H1 (cell line): ENCODE measurements at regions not wholly inside any gene's neighbourhood (a gene's known extent, or its start where the extent isn't known, plus 50 kb on each side); places are given as distances from the start of the nearest gene placed in this dataset.

ENCODE experiments used
- CTCF ChIA-PET: fragments of 300-600 bp; sonication (Branson Sonifier 250); formaldehyde crosslinking; loops from one replicate; lab custom pipeline; 2021; ENCODE audit not compliant: partially characterized antibody; lab: Charles Lee
- POLR2A ChIA-PET: fragments of 300-600 bp; sonication (Branson Sonifier 250); formaldehyde crosslinking; loops from one replicate; lab custom pipeline; 2021; ENCODE audit warnings: inconsistent platforms; ENCODE audit not compliant: partially characterized antibody; lab: Charles Lee
- DNase-seq, 2 experiments: peaks; one replicate each; pipeline versions ENCODE4 v3.0.0 to v3.0.0-alpha.2; 2010 to 2022; ENCODE audit warnings: low spot score in 2 of 2, low read depth in 1 of 2, mixed read lengths in 1 of 2
- FAIRE-seq: peaks from 2 replicates; lab custom pipeline; 2011; peaks lifted over from hg19 to GRCh38; lab: Jason Lieb, UNC
- H2AFZ ChIP-seq: 2 replicates; pipeline ENCODE4 v1.8.1; 2012; ENCODE audit warnings: low read length, inconsistent platforms
- H2AK5ac ChIP-seq: 2 replicates; pipeline ENCODE4 v1.6.1; 2013; ENCODE audit warnings: low read depth, low read length
- H2BK120ac ChIP-seq: replicated peaks from 2 replicates; pipeline ENCODE3; 2013; ENCODE audit warnings: low read depth, low read length, inconsistent platforms
- H2BK12ac ChIP-seq: 2 replicates; pipeline ENCODE4 v1.6.1; 2013; ENCODE audit warnings: low read depth, low read length
- H2BK15ac ChIP-seq: 2 replicates; pipeline ENCODE4 v1.6.1; 2013; ENCODE audit warnings: low read length
- H2BK20ac ChIP-seq: 2 replicates; pipeline ENCODE4 v1.6.1; 2013; ENCODE audit warnings: low read length
- H2BK5ac ChIP-seq: 2 replicates; pipeline ENCODE4 v1.6.1; 2013; ENCODE audit warnings: low read depth, low read length
- H3K14ac ChIP-seq: 2 replicates; pipeline ENCODE4 v1.6.1; 2013; ENCODE audit warnings: inconsistent platforms; ENCODE audit not compliant: insufficient read length
- H3K18ac ChIP-seq: 2 replicates; pipeline ENCODE4 v1.6.1; 2013; ENCODE audit warnings: low read length; ENCODE audit errors: extremely low read depth
- H3K23ac ChIP-seq: 2 replicates; pipeline ENCODE4 v1.6.1; 2013; ENCODE audit warnings: inconsistent platforms; ENCODE audit not compliant: insufficient read length
- H3K23me2 ChIP-seq: 2 replicates; pipeline ENCODE4 v1.6.1; 2013; ENCODE audit warnings: low read depth, low read length
- H3K27ac ChIP-seq: 2 replicates; pipeline ENCODE4 v1.6.1; 2011; ENCODE audit warnings: low read depth, low read length, inconsistent platforms
- H3K27me3 ChIP-seq, 4 experiments: replicated peaks in 1 of 4; 1 replicate in 1 of 4; 2 replicates in 3 of 4; pipeline versions ENCODE4 v1.6.1 to v1.8.1; 2011 to 2013; ENCODE audit warnings: low read length in 3 of 4, mild to moderate bottlenecking in 3 of 4, inconsistent platforms in 2 of 4, mixed read lengths in 2 of 4, moderate library complexity in 1 of 4; ENCODE audit not compliant: control insufficient read depth in 3 of 4, insufficient read depth in 3 of 4; ENCODE audit errors: extremely low read depth in 1 of 4
- H3K36me3 ChIP-seq, 4 experiments: 2 replicates each; pipeline versions ENCODE4 v1.6.1 to v1.8.1; 2011 to 2013; ENCODE audit warnings: mild to moderate bottlenecking in 4 of 4, low read length in 3 of 4, moderate library complexity in 2 of 4, control low read depth in 1 of 4, inconsistent platforms in 1 of 4; ENCODE audit not compliant: insufficient read depth in 4 of 4, control insufficient read depth in 2 of 4
- H3K4ac ChIP-seq: replicated peaks from 2 replicates; pipeline ENCODE3; 2013; ENCODE audit warnings: low read length, low read depth, mixed read lengths, inconsistent platforms; ENCODE audit not compliant: insufficient read length
- H3K4me1 ChIP-seq, 4 experiments: replicated peaks in 1 of 4; 1 replicate in 1 of 4; 2 replicates in 3 of 4; pipeline versions ENCODE4 v1.6.1 to v1.8.1; 2011 to 2013; ENCODE audit warnings: low read length in 3 of 4, inconsistent platforms in 2 of 4, mixed read lengths in 1 of 4; ENCODE audit not compliant: insufficient read depth in 4 of 4, control insufficient read depth in 3 of 4
- H3K4me2 ChIP-seq, 2 experiments: 2 replicates each; pipeline versions ENCODE4 v1.6.1 to v1.8.1; 2011 to 2013; ENCODE audit warnings: low read depth in 2 of 2, low read length in 2 of 2, control low read depth in 1 of 2, inconsistent platforms in 1 of 2, mild to moderate bottlenecking in 1 of 2; ENCODE audit not compliant: insufficient read depth in 1 of 2
- H3K4me3 ChIP-seq, 4 experiments: fragments of 200-600, 300-600 bp in 1 of 4; sonication (generic), shearing (Covaris generic), sonication (Bioruptor Twin) in 1 of 4; 2 replicates each; pipeline versions ENCODE4 v1.5.1 to v1.8.1; 2011 to 2016; ENCODE audit warnings: low read length in 4 of 4, low read depth in 3 of 4, control low read depth in 2 of 4, inconsistent platforms in 2 of 4, mild to moderate bottlenecking in 2 of 4, mixed read lengths in 1 of 4, moderate library complexity in 1 of 4; ENCODE audit not compliant: insufficient read depth in 2 of 4; ENCODE audit errors: extremely low read depth in 1 of 4
- H3K56ac ChIP-seq: replicated peaks from 2 replicates; pipeline ENCODE3; 2013; ENCODE audit warnings: low read depth, mild to moderate bottlenecking, mixed read lengths, low read length, inconsistent platforms; ENCODE audit not compliant: insufficient read length
- H3K79me1 ChIP-seq: 2 replicates; pipeline ENCODE4 v1.6.1; 2013; ENCODE audit warnings: low read depth, low read length, control low read depth
- H3K79me2 ChIP-seq, 2 experiments: 2 replicates each; pipeline versions ENCODE4 v1.6.1 to v1.8.1; 2012 to 2013; ENCODE audit warnings: low read length in 2 of 2, mild to moderate bottlenecking in 2 of 2, inconsistent platforms in 1 of 2; ENCODE audit not compliant: insufficient read depth in 2 of 2, control insufficient read depth in 1 of 2
- H3K9ac ChIP-seq, 4 experiments: replicated peaks in 1 of 4; 1 replicate in 1 of 4; 2 replicates in 3 of 4; pipeline versions ENCODE4 v1.6.1 to v1.8.1; 2011 to 2013; ENCODE audit warnings: low read depth in 3 of 4, low read length in 3 of 4, control low read depth in 2 of 4, mild to moderate bottlenecking in 2 of 4, moderate library complexity in 2 of 4, inconsistent platforms in 1 of 4; ENCODE audit errors: extremely low read depth in 1 of 4
- H3K9me3 ChIP-seq, 2 experiments: 2 replicates each; pipeline versions ENCODE4 v1.6.1 to v1.8.1; 2012 to 2013; ENCODE audit warnings: mild to moderate bottlenecking in 2 of 2, moderate library complexity in 2 of 2, control low read depth in 1 of 2, inconsistent platforms in 1 of 2, low read depth in 1 of 2, low read length in 1 of 2, mixed read lengths in 1 of 2; ENCODE audit not compliant: insufficient read depth in 2 of 2
- H4K20me1 ChIP-seq, 2 experiments: replicated peaks in 1 of 2; 2 replicates each; pipeline versions ENCODE3 to v1.8.1; 2011 to 2013; ENCODE audit warnings: inconsistent platforms in 2 of 2, low read length in 2 of 2, mild to moderate bottlenecking in 1 of 2; ENCODE audit not compliant: insufficient read depth in 2 of 2, control insufficient read depth in 1 of 2
- H4K5ac ChIP-seq: 2 replicates; pipeline ENCODE4 v1.6.1; 2013; ENCODE audit warnings: low read length, low read depth, mixed read lengths, inconsistent platforms; ENCODE audit not compliant: insufficient read length
- H4K8ac ChIP-seq: 2 replicates; pipeline ENCODE4 v1.8.0; 2013; ENCODE audit warnings: mild to moderate bottlenecking, moderate library complexity, low read length, inconsistent platforms; ENCODE audit not compliant: insufficient read depth; ENCODE audit errors: extremely low read depth
- H4K91ac ChIP-seq: replicated peaks from 2 replicates; pipeline ENCODE3; 2013; ENCODE audit warnings: low read length, mixed read lengths, inconsistent platforms; ENCODE audit not compliant: insufficient read length
- CBX5 ChIP-seq: fragments of 300-800, 300-1000 bp; sonication (generic); IDR thresholded peaks from 2 replicates; pipeline ENCODE4 v1.7.1; 2016; ENCODE audit warnings: antibody characterized with exemption, low read length, low read depth
- CEBPB ChIP-seq: IDR thresholded peaks from 2 replicates; pipeline ENCODE4 v1.6.1; 2012; ENCODE audit warnings: low read depth, low read length
- CTCF ChIP-seq, 3 experiments: IDR thresholded peaks; 1 replicate in 2 of 3; 2 replicates in 1 of 3; pipeline versions ENCODE4 v1.5.1 to v1.6.1; 2011; ENCODE audit warnings: low read length in 3 of 3, mild to moderate bottlenecking in 3 of 3, inconsistent platforms in 2 of 3, low read depth in 1 of 3, moderate library complexity in 1 of 3; ENCODE audit not compliant: insufficient read depth in 1 of 3; ENCODE audit errors: control extremely low read depth in 1 of 3
- EGR1 ChIP-seq: IDR thresholded peaks from 2 replicates; pipeline ENCODE4 v1.6.1; 2011; ENCODE audit warnings: low read depth, low read length, borderline replicate concordance
- GABPA ChIP-seq: IDR thresholded peaks from 2 replicates; pipeline ENCODE4 v1.6.1; 2011; ENCODE audit warnings: mild to moderate bottlenecking, low read length, moderate library complexity, borderline replicate concordance; ENCODE audit not compliant: insufficient read depth
- KDM4A ChIP-seq: IDR thresholded peaks from one replicate; pipeline ENCODE4 v1.7.1; 2012; ENCODE audit warnings: low read depth, mild to moderate bottlenecking, moderate library complexity, low read length, inconsistent platforms; ENCODE audit not compliant: severe bottlenecking
- KDM5A ChIP-seq: fragments of 200-600 bp; IDR thresholded peaks from 2 replicates; pipeline ENCODE4 v1.7.1; 2012; ENCODE audit warnings: mild to moderate bottlenecking, low read length, inconsistent platforms, mixed read lengths
- RXRA ChIP-seq: IDR thresholded peaks from 2 replicates; pipeline ENCODE4 v1.6.1; 2011; ENCODE audit warnings: low read depth, mild to moderate bottlenecking, low read length, moderate library complexity; ENCODE audit not compliant: insufficient read depth
- SUZ12 ChIP-seq: fragments of 200-600 bp; sonication (generic); IDR thresholded peaks from 2 replicates; pipeline ENCODE4 v1.6.1; 2012; ENCODE audit warnings: mild to moderate bottlenecking, inconsistent platforms, low read length, moderate library complexity, mixed read lengths
- TAF1 ChIP-seq: IDR thresholded peaks from 2 replicates; pipeline ENCODE4 v1.6.1; 2011; ENCODE audit warnings: mild to moderate bottlenecking, low read depth, low read length
- TCF12 ChIP-seq: IDR thresholded peaks from 2 replicates; pipeline ENCODE4 v1.6.1; 2011; ENCODE audit warnings: low read depth, mild to moderate bottlenecking, low read length
- WGBS, 2 experiments: shearing (Covaris generic) in 1 of 2; methylation state at CpG; one replicate each; pipeline versions ENCODE4 v1.1.6 to v1.1.7; 2013 to 2015; ENCODE audit warnings: low lambda C conversion rate in 2 of 2, mixed read lengths in 2 of 2, inconsistent platforms in 1 of 2, low coverage in 1 of 2, missing lambda C conversion rate in 1 of 2; ENCODE audit not compliant: insufficient replicate concordance in 2 of 2, insufficient coverage in 1 of 2, insufficient read length in 1 of 2; ENCODE audit errors: extremely low coverage in 1 of 2, missing lambda C conversion rate in 1 of 2; 5-methylcytosine and 5-hydroxymethylcytosine counted together

GRCh38 chr12:17335487-17335886 is 729.5 kb upstream of the LMO3 start (continued):
- no peak for TF ChIP-seq CBX5

- POLR2A ChIA-PET: no interaction called here
- no peak for FAIRE-seq
- Histone ChIP-seq H3K4ac (no peak overlapping the region), H3K14ac (no peak overlapping the region), H3K79me1 (no peaks in the 10 kb centered on the region), H4K5ac (no peak overlapping the region), H2AK5ac (no peak overlapping the region), H3K9me3 (no peaks in the 10 kb centered on the region), H2AFZ (no peak overlapping the region), H3K9ac (no peak overlapping the region), H3K79me2 (no peaks in the 10 kb centered on the region), H3K4me1 (no peaks in the 10 kb centered on the region), H4K20me1 (no peaks in the 10 kb centered on the region), H2BK5ac (no peak overlapping the region), H2BK12ac (no peak overlapping the region), H3K27ac (no peak overlapping the region), H4K91ac (no peak overlapping the region), H3K23ac (no peak overlapping the region), H2BK15ac (no peak overlapping the region), H3K56ac (no peak overlapping the region), H2BK20ac (no peak overlapping the region), H3K23me2 (no peaks in the 10 kb centered on the region), H3K36me3 (no peaks in the 10 kb centered on the region), H3K4me2 (no peak overlapping the region), H3K18ac (no peak overlapping the region), H3K4me3 (no peak overlapping the region), H4K8ac (no peak overlapping the region), H3K27me3 (no peaks in the 10 kb centered on the region), H2BK120ac (no peak overlapping the region)
- no peak for DNase-seq
- CTCF ChIA-PET: interaction anchor here (0.6 to 1.2 kb wide), 4 partner anchors 12 to 1412 kb away, joined by 3 to 6 read pairs (median 3); no protein-coding TSS in a partner anchor
- 94% methylated on average over 3 of the region's 3 CpGs; no CpG with 5 or more reads in 1 of the 2 experiments for WGBS, 2 experiments
- TF ChIP-seq KDM5A (no peak), KDM4A (no peak), RXRA (no peak), SUZ12 (no peak), CTCF (IDR thresholded peaks at IDR 0.05; ENCODE audit: control extremely low read depth in 1 of 3, insufficient read depth in 1 of 3, low read depth in 1 of 3, low read length in 3 of 3) (no peak), TCF12 (no peak), CBX5 (no peak), EGR1 (no peak), TAF1 (no peak), GABPA (no peak), CEBPB (no peak)
Measured at GRCh38 chr12:17334784-17335183, 728.8 kb upstream of the LMO3 start.
